HEK293T (cell line): ENCODE measurements at regions not wholly inside any gene's neighbourhood (a gene's known extent, or its start where the extent isn't known, plus 50 kb on each side); places are given as distances from the start of the nearest gene placed in this dataset.

Experiments
- ARNT ChIP-seq: fragments of 450-650 bp; IDR thresholded peaks from 2 replicates; pipeline ENCODE4 v1.6.1; 2017; ENCODE audit warnings: mild to moderate bottlenecking
- ELF4 ChIP-seq: fragments of 450-650 bp; IDR thresholded peaks from 2 replicates; pipeline ENCODE4 v1.6.1; 2017; ENCODE audit warnings: antibody characterized with exemption
- FOXA1 ChIP-seq: fragments of 450-650 bp; IDR thresholded peaks from 2 replicates; pipeline ENCODE4 v1.6.1; 2016; ENCODE audit warnings: mild to moderate bottlenecking
- FOXM1 ChIP-seq: fragments of 450-650 bp; IDR thresholded peaks from 2 replicates; pipeline ENCODE4 v1.6.1; 2017; ENCODE audit warnings: mild to moderate bottlenecking, borderline replicate concordance
- HDGF ChIP-seq: fragments of 450-650 bp; IDR thresholded peaks from 2 replicates; pipeline ENCODE4 v1.6.1; 2017; ENCODE audit warnings: antibody characterized with exemption, borderline replicate concordance
- LEF1 ChIP-seq: fragments of 450-650 bp; IDR thresholded peaks from 2 replicates; pipeline ENCODE4 v1.6.1; 2017; ENCODE audit warnings: mild to moderate bottlenecking, borderline replicate concordance
- SP1 ChIP-seq: fragments of 450-650 bp; IDR thresholded peaks from 2 replicates; pipeline ENCODE4 v1.6.1; 2017
- SUZ12 ChIP-seq: fragments of 450-650 bp; IDR thresholded peaks from 2 replicates; pipeline ENCODE4 v1.6.1; 2016; ENCODE audit warnings: mild to moderate bottlenecking
- ZNF384 ChIP-seq: fragments of 450-650 bp; IDR thresholded peaks from 2 replicates; pipeline ENCODE4 v1.6.1; 2016
- TF ChIP-seq, protein P1 (sequence below): fragments of 450-650 bp; IDR thresholded peaks from 2 replicates; pipeline ENCODE4 v1.6.1; 2016

DNA sequence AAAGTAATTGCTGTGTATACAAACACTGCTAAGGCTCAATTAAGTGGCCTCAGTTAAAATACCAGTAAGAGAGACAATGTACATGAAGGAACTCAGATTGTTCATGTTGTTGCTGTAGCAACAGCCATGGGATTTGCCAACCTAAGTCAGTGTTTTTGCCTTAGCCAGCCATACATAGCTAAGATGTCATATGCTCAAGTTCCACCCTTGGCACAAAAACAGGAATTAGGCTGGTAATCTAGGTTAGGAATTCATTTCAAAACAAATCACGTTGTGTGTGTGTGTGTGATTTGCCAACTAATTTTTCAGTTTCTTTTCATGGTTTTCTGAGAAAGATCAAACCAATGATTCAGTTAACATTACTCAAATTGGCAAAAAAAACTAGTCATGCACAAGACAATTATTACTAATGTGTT is 143.7 kb upstream of the KCNMB2 start:
- TF ChIP-seq, protein P1, sequence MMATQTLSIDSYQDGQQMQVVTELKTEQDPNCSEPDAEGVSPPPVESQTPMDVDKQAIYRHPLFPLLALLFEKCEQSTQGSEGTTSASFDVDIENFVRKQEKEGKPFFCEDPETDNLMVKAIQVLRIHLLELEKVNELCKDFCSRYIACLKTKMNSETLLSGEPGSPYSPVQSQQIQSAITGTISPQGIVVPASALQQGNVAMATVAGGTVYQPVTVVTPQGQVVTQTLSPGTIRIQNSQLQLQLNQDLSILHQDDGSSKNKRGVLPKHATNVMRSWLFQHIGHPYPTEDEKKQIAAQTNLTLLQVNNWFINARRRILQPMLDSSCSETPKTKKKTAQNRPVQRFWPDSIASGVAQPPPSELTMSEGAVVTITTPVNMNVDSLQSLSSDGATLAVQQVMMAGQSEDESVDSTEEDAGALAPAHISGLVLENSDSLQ = no peak
- TF ChIP-seq SUZ12 (no peak), FOXA1 (no peak), LEF1 (no peak), ZNF384 (no peak), FOXM1 (no peak), SP1 (no peak), HDGF (no peak), ARNT (no peak), ELF4 (no peak)
